ENCODE measurements at regions not wholly inside any gene's neighbourhood (a gene's known extent, or its start where the extent isn't known, plus 50 kb on each side); places are given as distances from the start of the nearest gene placed in this dataset.

- H3K79me2 ChIP-seq (ENCODE audit: insufficient read depth, low read length): no peaks in the 10 kb centered on the region
- H3K9ac ChIP-seq (ENCODE audit: low read depth, low read length, poor library complexity, severe bottlenecking): no peak overlapping the region
- H3K27me3 ChIP-seq (ENCODE audit: insufficient read depth, low read length, poor library complexity, severe bottlenecking): no peaks in the 10 kb centered on the region
- no peak for TF ChIP-seq CTCF (conservative IDR thresholded peaks at IDR 0.05; ENCODE audit: low read length)
- no peak for TF ChIP-seq EZH2phosphoT487 (IDR thresholded peaks at IDR 0.05; ENCODE audit: borderline replicate concordance)
- no peak overlapping the region for H3K4me3 ChIP-seq (ENCODE audit: low read length, poor library complexity, severe bottlenecking)
- no peaks in the 10 kb centered on the region for H3F3A ChIP-seq (ENCODE audit: low read depth)
- no peaks in the 10 kb centered on the region for H3K4me1 ChIP-seq (ENCODE audit: insufficient read depth, low read length, poor library complexity, severe bottlenecking)
- H3K36me3 ChIP-seq (ENCODE audit: insufficient read depth, low read length): no peaks in the 10 kb centered on the region
- H3K9me2 ChIP-seq (replicated peaks; ENCODE audit: low read depth, low read length): no peaks in the 10 kb centered on the region
- H3K9me3 ChIP-seq (ENCODE audit: insufficient read depth, low read depth, low read length): no peaks in the 10 kb centered on the region
- no peak overlapping the region for H3K4me2 ChIP-seq (ENCODE audit: low read depth, low read length, poor library complexity, severe bottlenecking)
- no peak overlapping the region for H2AFZ ChIP-seq (ENCODE audit: low read length)
- H4K20me1 ChIP-seq (ENCODE audit: insufficient read depth, low read length, poor library complexity, severe bottlenecking): no peaks in the 10 kb centered on the region
Measured at GRCh38 chr18:60060026-60060425, 160.2 kb downstream of the PMAIP1 start.

GRCh38 chr18:60059216-60059615 lies 159.4 kb downstream of the PMAIP1 start:
- Histone ChIP-seq H3K79me2 (ENCODE audit: insufficient read depth, low read length) (no peaks in the 10 kb centered on the region), H3F3A (ENCODE audit: low read depth) (no peaks in the 10 kb centered on the region), H3K9ac (ENCODE audit: low read depth, low read length, poor library complexity, severe bottlenecking) (no peak overlapping the region), H3K4me3 (ENCODE audit: low read length, poor library complexity, severe bottlenecking) (no peak overlapping the region), H3K4me1 (ENCODE audit: insufficient read depth, low read length, poor library complexity, severe bottlenecking) (no peaks in the 10 kb centered on the region), H4K20me1 (ENCODE audit: insufficient read depth, low read length, poor library complexity, severe bottlenecking) (no peaks in the 10 kb centered on the region), H3K27me3 (ENCODE audit: insufficient read depth, low read length, poor library complexity, severe bottlenecking) (no peaks in the 10 kb centered on the region), H3K36me3 (ENCODE audit: insufficient read depth, low read length) (no peaks in the 10 kb centered on the region), H3K9me2 (replicated peaks; ENCODE audit: low read depth, low read length) (no peaks in the 10 kb centered on the region), H3K9me3 (ENCODE audit: insufficient read depth, low read depth, low read length) (no peaks in the 10 kb centered on the region), H3K4me2 (ENCODE audit: low read depth, low read length, poor library complexity, severe bottlenecking) (no peak overlapping the region), H2AFZ (ENCODE audit: low read length) (no peak overlapping the region)
- TF ChIP-seq CTCF (conservative IDR thresholded peaks at IDR 0.05; ENCODE audit: low read length): no peak
- no peak for TF ChIP-seq EZH2phosphoT487 (IDR thresholded peaks at IDR 0.05; ENCODE audit: borderline replicate concordance)

- Histone ChIP-seq H3F3A (ENCODE audit: low read depth) (no peaks in the 10 kb centered on the region), H3K36me3 (ENCODE audit: insufficient read depth, low read length) (no peaks in the 10 kb centered on the region), H3K4me1 (ENCODE audit: insufficient read depth, low read length, poor library complexity, severe bottlenecking) (no peaks in the 10 kb centered on the region), H3K79me2 (ENCODE audit: insufficient read depth, low read length) (no peaks in the 10 kb centered on the region), H2AFZ (ENCODE audit: low read length) (no peak overlapping the region), H3K4me2 (ENCODE audit: low read depth, low read length, poor library complexity, severe bottlenecking) (no peak overlapping the region), H3K4me3 (ENCODE audit: low read length, poor library complexity, severe bottlenecking) (no peak overlapping the region), H3K9me2 (replicated peaks; ENCODE audit: low read depth, low read length) (no peaks in the 10 kb centered on the region), H4K20me1 (ENCODE audit: insufficient read depth, low read length, poor library complexity, severe bottlenecking) (no peaks in the 10 kb centered on the region), H3K9me3 (ENCODE audit: insufficient read depth, low read depth, low read length) (peaks cover 8% of the 10 kb centered on the region; the same call in 1 of the 2 replicates), H3K27me3 (ENCODE audit: insufficient read depth, low read length, poor library complexity, severe bottlenecking) (no peaks in the 10 kb centered on the region), H3K9ac (ENCODE audit: low read depth, low read length, poor library complexity, severe bottlenecking) (no peak overlapping the region)
- TF ChIP-seq EZH2phosphoT487 (IDR thresholded peaks at IDR 0.05; ENCODE audit: borderline replicate concordance) (no peak), CTCF (conservative IDR thresholded peaks at IDR 0.05; ENCODE audit: low read length) (no peak)
Measured at GRCh38 chr18:60053747-60054304, 154.0 kb downstream of the PMAIP1 start.

All from Loucy (cell line).